ENCODE measurements at regions not wholly inside any gene's neighbourhood (a gene's known extent, or its start where the extent isn't known, plus 50 kb on each side); places are given as distances from the start of the nearest gene placed in this dataset.

GRCh38 chr16:85306793-85307551, 194.7 kb upstream of the CIBAR2 start:
- no peak for DNase-seq
- TF ChIP-seq POLR2A (IDR thresholded peaks at IDR 0.05), result no peak
- no peak for TF ChIP-seq CTCF (IDR thresholded peaks at IDR 0.05)
- no peaks in the 10 kb centered on the region for H3K27me3 ChIP-seq
- intact Hi-C loops (cut with DNase I), result no loop called here
- 83 to 89% (median 85%) methylated on average over 15 to 19 of the region's 19 CpGs for WGBS, 4 donors
- H3K27ac ChIP-seq, result peak overlapping the region in 4 of 5 donors; percentile 11 to 82 (median 62)
- no peaks in the 10 kb centered on the region for H3K36me3 ChIP-seq (replicated peaks in 1 of 2)
- no peak overlapping the region for H3K4me3 ChIP-seq
- H3K4me1 ChIP-seq (replicated peaks in 1 of 2), result peaks cover 51 to 82% of the 10 kb centered on the region in 2 donors
- no peaks in the 10 kb centered on the region for H3K9me3 ChIP-seq (replicated peaks in 1 of 3)

GRCh38 chr16:85307552-85308364, 195.5 kb upstream of the CIBAR2 start:
- no peaks in the 10 kb centered on the region for H3K36me3 ChIP-seq (replicated peaks in 1 of 2)
- intact Hi-C loops (cut with DNase I), result no loop called here
- H3K4me3 ChIP-seq, result no peak overlapping the region
- DNase-seq, result peak in 2 of 7 donors; percentile 51 to 66
- TF ChIP-seq POLR2A (IDR thresholded peaks at IDR 0.05), result no peak
- no peaks in the 10 kb centered on the region for H3K27me3 ChIP-seq
- peak overlapping the region in 3 of 5 donors; percentile 52 to 82 (median 73) for H3K27ac ChIP-seq
- 72 to 83% (median 77%) methylated on average over 12 to 24 of the region's 24 CpGs for WGBS, 4 donors
- no peaks in the 10 kb centered on the region for H3K9me3 ChIP-seq (replicated peaks in 1 of 3)
- peaks cover 46 to 81% of the 10 kb centered on the region in 2 donors for H3K4me1 ChIP-seq (replicated peaks in 1 of 2)

GRCh38 chr16:85308611-85309540, 196.6 kb upstream of the CIBAR2 start:
- TF ChIP-seq CTCF (IDR thresholded peaks at IDR 0.05) (no peak), POLR2A (IDR thresholded peaks at IDR 0.05) (no peak)
- H3K27me3 ChIP-seq, result no peaks in the 10 kb centered on the region
- DNase-seq, result no peak
- 72 to 81% (median 75%) methylated on average over 12 to 17 of the region's 17 CpGs for WGBS, 4 donors
- no peaks in the 10 kb centered on the region for H3K36me3 ChIP-seq (replicated peaks in 1 of 2)
- intact Hi-C loops (cut with DNase I), result no loop called here
- H3K4me3 ChIP-seq, result no peak overlapping the region
- H3K4me1 ChIP-seq (replicated peaks in 1 of 2), result peaks cover 39 to 82% of the 10 kb centered on the region in 2 donors
- H3K9me3 ChIP-seq (replicated peaks in 1 of 3), result no peaks in the 10 kb centered on the region
- H3K27ac ChIP-seq, result peak overlapping the region in 3 of 5 donors; percentile 6 to 73 (median 44)

- peak overlapping the region in 2 of 5 donors; percentile 72 to 73 for H3K27ac ChIP-seq
- H3K4me3 ChIP-seq, result no peak overlapping the region
- no peaks in the 10 kb centered on the region for H3K27me3 ChIP-seq
- H3K9me3 ChIP-seq (replicated peaks in 1 of 3), result no peaks in the 10 kb centered on the region
- DNase-seq, result peak in 4 of 7 donors; percentile 51 to 76 (median 60)
- intact Hi-C loops (cut with DNase I), result no loop called here
- H3K4me1 ChIP-seq (replicated peaks in 1 of 2), result peaks cover 39 to 88% of the 10 kb centered on the region in 2 donors
- TF ChIP-seq POLR2A (IDR thresholded peaks at IDR 0.05) (no peak), CTCF (IDR thresholded peaks at IDR 0.05) (peak in 1 of 6 experiments; percentile 3)
- 55 to 73% (median 71%) methylated on average over 24 to 37 of the region's 37 CpGs for WGBS, 4 donors
- no peaks in the 10 kb centered on the region for H3K36me3 ChIP-seq (replicated peaks in 1 of 2)
Observed at GRCh38 chr16:85309656-85310587, 197.7 kb upstream of the CIBAR2 start.
